ENCODE measurements at regions not wholly inside any gene's neighbourhood (a gene's known extent, or its start where the extent isn't known, plus 50 kb on each side); places are given as distances from the start of the nearest gene placed in this dataset.

GRCh38 chr18:10316778-10317177 is 137.7 kb upstream of the APCDD1 start:
- TF ChIP-seq CTCF (IDR thresholded peaks at IDR 0.05): no peak
- Mint-ChIP-seq H3K9me3 (no peaks in the 10 kb centered on the region), H3K36me3 (ENCODE audit: low read depth) (no peaks in the 10 kb centered on the region), H3K27me3 (no peaks in the 10 kb centered on the region), H3K27ac (no peak overlapping the region), H3K4me3 (no peak overlapping the region), H3K4me1 (ENCODE audit: low read depth) (no peaks in the 10 kb centered on the region)
- ChIA-PET POLR2A (no interaction called here), CTCF (no interaction called here)
- no peak for ATAC-seq (ENCODE audit: poor library complexity)
- no peaks in the 10 kb centered on the region for H3K36me3 ChIP-seq (ENCODE audit: insufficient read depth, low read length)
- DNase-seq: no peak
- peaks cover 0 to 4% of the 10 kb centered on the region in 2 experiments for H3K9me3 ChIP-seq (ENCODE audit: control insufficient read depth in 1 of 2, insufficient read depth in 1 of 2, low read length in 2 of 2)
- intact Hi-C loops (cut with DNase I, micrococcal nuclease): no loop called here
- no peak overlapping the region for H3K4me3 ChIP-seq (ENCODE audit: low read length)
- H3K27ac ChIP-seq (ENCODE audit: low read depth in 1 of 2, low read length in 2 of 2): no peak overlapping the region
- H3K4me1 ChIP-seq (ENCODE audit: insufficient read depth, low read length): no peaks in the 10 kb centered on the region
- H3K27me3 ChIP-seq (ENCODE audit: control insufficient read depth in 1 of 2, insufficient read depth in 2 of 2, low read length in 2 of 2): no peaks in the 10 kb centered on the region

- ATAC-seq (ENCODE audit: poor library complexity): no peak
- DNase-seq: no peak
- no peaks in the 10 kb centered on the region for H3K36me3 ChIP-seq (ENCODE audit: insufficient read depth, low read length)
- no peak for TF ChIP-seq CTCF (IDR thresholded peaks at IDR 0.05)
- Mint-ChIP-seq H3K9me3 (no peaks in the 10 kb centered on the region), H3K4me1 (ENCODE audit: low read depth) (no peaks in the 10 kb centered on the region), H3K36me3 (ENCODE audit: low read depth) (no peaks in the 10 kb centered on the region), H3K4me3 (no peak overlapping the region), H3K27me3 (no peaks in the 10 kb centered on the region), H3K27ac (no peak overlapping the region)
- CTCF ChIA-PET: no interaction called here
- intact Hi-C loops (cut with DNase I, micrococcal nuclease): no loop called here
- H3K4me3 ChIP-seq (ENCODE audit: low read length): no peak overlapping the region
- no peaks in the 10 kb centered on the region for H3K4me1 ChIP-seq (ENCODE audit: insufficient read depth, low read length)
- H3K27ac ChIP-seq (ENCODE audit: low read depth in 1 of 2, low read length in 2 of 2): no peak overlapping the region
- POLR2A ChIA-PET: no interaction called here
- H3K27me3 ChIP-seq (ENCODE audit: control insufficient read depth in 1 of 2, insufficient read depth in 2 of 2, low read length in 2 of 2): no peaks in the 10 kb centered on the region
- peaks cover 0 to 4% of the 10 kb centered on the region in 2 experiments for H3K9me3 ChIP-seq (ENCODE audit: control insufficient read depth in 1 of 2, insufficient read depth in 1 of 2, low read length in 2 of 2)
These were observed 136.4 kb upstream of the APCDD1 start for GRCh38 chr18:10317864-10318690.

GRCh38 chr18:10318691-10318970 is 135.8 kb upstream of the APCDD1 start:
- H3K4me3 Mint-ChIP-seq: no peak overlapping the region
- no peak for ATAC-seq (ENCODE audit: poor library complexity)
- no peak for DNase-seq
- H3K4me1 Mint-ChIP-seq (ENCODE audit: low read depth): no peaks in the 10 kb centered on the region
- Histone ChIP-seq H3K4me1 (ENCODE audit: insufficient read depth, low read length) (no peaks in the 10 kb centered on the region), H3K36me3 (ENCODE audit: insufficient read depth, low read length) (no peaks in the 10 kb centered on the region), H3K27ac (ENCODE audit: low read depth in 1 of 2, low read length in 2 of 2) (no peak overlapping the region), H3K27me3 (ENCODE audit: control insufficient read depth in 1 of 2, insufficient read depth in 2 of 2, low read length in 2 of 2) (no peaks in the 10 kb centered on the region), H3K4me3 (ENCODE audit: low read length) (no peak overlapping the region), H3K9me3 (ENCODE audit: control insufficient read depth in 1 of 2, insufficient read depth in 1 of 2, low read length in 2 of 2) (peaks cover 0 to 4% of the 10 kb centered on the region in 2 experiments)
- H3K27ac Mint-ChIP-seq: no peak overlapping the region
- no peaks in the 10 kb centered on the region for H3K27me3 Mint-ChIP-seq
- intact Hi-C loops (cut with DNase I, micrococcal nuclease): no loop called here
- H3K36me3 Mint-ChIP-seq (ENCODE audit: low read depth): no peaks in the 10 kb centered on the region
- ChIA-PET CTCF (no interaction called here), POLR2A (no interaction called here)
- no peak for TF ChIP-seq CTCF (IDR thresholded peaks at IDR 0.05)
- H3K9me3 Mint-ChIP-seq: no peaks in the 10 kb centered on the region
